ENCODE measurements at regions not wholly inside any gene's neighbourhood (a gene's known extent, or its start where the extent isn't known, plus 50 kb on each side); places are given as distances from the start of the nearest gene placed in this dataset.
A peak's percentile ranks its signal among the peaks of the same experiment; 100 is the strongest.
"Not testable (repeated sequence)": the region's sequence is repeated elsewhere in the genome, so short reads cannot be mapped to it uniquely, and the experiment has no call there.

DNA sequence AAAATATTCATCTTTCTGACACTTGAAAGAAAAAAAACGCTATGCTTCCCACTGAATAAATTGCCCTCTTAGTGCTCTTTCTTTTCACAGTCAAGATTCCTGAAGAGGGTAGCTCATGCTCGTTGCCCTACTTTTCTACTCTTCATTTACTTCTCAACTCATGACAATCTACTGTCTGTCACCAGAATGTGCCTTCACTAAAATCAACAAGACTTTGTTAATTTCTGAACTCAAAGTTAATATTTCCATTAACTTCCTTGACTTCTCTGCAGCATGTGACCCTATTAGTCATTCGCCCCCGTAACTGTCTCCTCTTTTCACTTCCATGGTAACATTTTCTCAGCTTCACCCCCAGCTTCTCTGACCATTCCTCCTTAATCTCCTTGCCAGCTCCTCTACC is 98.9 kb upstream of the MAPRE2 start:
- no peak for DNase-seq (ENCODE audit: low read depth)

DNA sequence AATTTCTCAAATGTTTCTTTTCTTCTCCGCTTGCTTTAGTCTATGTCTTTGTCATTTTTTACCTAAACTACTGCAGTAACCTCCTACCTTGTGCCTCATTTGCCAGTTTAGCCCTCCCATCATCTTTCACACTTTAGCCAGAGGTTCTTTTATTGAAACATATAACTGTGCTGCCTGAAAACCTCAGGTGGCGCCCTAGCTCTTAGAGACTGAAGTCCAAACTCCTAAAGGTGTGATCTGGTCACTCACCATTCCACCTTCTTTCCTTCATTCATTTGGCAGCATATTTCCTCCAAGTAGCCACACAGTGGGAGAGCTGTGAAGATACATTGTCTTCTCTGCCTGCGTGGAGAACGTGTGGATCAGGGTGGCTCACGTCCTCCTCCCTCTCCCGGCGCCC is 98.2 kb upstream of the MAPRE2 start:
- no peak for DNase-seq (ENCODE audit: low read depth)

DNA sequence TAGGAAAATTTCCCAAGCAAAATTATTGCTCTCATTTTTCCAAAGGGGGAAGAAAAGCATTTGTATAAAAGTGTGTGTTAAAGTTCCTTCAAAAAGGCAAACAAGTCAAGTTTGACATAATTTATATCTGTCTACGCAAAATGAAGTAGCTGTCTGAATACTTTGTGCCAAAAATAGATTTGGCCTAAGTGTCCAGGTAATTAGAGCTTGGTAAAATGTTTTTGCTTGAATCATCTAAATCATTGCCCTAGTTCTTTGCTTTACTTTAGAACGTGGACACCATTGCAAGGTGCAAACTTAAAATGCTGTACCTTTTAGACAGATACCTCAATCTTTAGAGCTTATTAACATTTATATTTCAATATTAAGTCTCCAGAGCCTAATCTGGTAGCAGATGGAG is 97.6 kb upstream of the MAPRE2 start:
- no peak for DNase-seq (ENCODE audit: low read depth)

DNA sequence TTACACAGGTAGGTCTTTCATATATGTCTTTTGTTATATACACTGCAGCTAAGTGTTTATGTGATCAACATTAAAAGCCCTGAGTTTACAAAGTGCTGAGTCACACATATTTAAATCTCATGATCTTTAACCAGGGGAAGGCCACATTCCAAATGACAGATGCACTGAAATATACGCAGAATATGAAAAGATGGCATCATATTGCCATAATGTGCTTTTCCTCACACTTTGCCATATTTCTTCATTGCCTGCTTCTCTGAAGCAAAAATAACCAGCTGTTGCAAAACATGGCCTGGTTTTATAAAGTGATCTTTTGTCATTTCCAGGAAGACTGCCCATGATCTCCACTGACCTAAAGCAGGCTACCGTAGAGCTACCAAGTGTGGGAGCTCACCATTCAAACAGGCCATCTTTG is 93.5 kb upstream of the MAPRE2 start:
- peak; percentile 25 for DNase-seq (ENCODE audit: low read depth)

DNA sequence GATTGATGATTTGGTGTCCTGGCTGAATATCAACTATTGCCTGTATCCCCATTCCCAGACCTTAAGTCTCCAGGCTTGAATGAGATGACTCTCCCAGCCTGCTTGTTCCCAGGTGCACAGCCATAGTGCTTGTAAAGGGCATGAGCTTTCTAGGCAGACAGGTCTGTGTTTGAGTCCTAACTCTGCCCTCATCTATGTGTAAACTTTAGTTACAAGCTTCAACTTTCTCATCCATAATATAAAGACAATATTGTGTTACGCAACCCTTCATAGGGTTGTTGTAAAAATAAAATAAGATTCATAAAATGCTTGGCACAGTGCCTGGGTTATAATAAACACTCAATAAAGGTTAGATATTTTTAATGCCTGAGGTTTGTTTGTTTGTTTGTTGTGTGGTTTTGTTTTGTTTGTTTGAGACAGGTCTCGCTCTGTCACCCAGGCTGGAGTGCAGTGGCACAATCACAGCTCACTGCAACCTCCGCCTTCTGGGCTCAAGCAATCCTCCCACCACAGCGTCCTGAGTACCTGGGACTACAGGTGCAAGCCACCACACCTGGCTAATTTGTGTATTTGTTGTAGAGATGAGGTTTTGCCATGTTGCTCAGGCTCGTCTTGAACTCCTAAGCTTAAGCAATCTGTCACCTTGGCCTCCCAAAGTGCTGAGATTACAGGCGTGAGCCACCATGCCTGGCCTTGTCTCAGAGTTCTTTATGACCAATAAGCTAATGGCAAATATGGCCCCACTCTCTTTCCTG is 89.4 kb upstream of the MAPRE2 start:
- no peak for DNase-seq (ENCODE audit: low read depth)

DNA sequence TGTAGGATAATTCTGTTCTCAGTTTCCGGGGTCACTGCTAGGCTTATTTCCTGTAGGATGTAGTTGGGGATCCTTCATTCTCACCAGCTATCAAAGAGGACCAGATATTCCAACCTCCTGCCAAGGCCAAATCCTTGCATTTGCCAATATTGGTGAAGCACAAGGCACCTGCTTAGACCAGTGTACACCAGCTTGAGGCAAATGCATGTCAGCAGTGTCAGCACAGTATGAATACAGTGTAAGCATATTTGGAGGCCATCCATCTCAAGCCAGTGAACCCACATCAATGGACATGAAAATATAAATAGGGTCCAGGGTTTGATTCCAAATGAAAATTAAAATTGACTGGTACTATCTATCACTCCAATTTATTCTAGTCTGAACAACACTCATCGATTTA is 88.0 kb upstream of the MAPRE2 start:
- no peak for DNase-seq (ENCODE audit: low read depth)

DNA sequence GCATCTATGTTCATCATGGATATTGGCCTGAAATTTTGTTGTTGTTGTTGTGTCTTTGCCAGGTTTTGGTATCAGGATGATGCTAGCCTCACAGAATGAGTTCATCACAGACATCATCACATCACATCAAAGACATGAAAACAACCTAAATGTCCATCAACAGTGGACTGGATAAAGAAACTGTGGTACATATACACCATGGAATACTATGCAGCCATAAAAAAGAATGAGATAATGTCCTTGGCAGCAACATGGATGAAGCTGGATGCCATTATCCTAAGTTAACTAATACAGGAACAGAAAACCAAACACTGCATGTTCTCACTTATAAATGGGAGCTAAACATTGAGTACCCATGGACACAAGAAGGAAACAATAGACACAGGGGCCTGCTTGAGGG is 85.7 kb upstream of the MAPRE2 start:
- not testable (repeated sequence) for DNase-seq (ENCODE audit: low read depth)

DNA sequence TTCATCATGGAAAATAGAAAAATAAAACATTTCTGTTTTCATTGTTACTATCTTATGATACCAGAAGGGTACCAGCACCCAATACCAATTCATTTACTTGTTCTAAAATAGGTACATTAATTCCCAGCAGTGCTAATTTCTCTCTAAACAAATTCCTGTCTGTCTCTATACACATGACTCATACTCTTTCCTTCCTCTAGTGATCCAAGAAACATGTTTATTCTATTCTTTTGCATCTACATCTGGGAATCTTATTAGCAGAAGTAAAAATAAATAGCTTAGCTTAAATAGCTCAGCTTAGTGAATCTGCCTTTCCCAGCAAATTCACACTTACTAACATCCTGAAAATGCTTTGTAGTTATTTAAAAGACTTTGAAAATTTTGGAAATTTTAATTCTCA is 84.5 kb upstream of the MAPRE2 start:
- peak; percentile 31 for DNase-seq (ENCODE audit: low read depth)

DNA sequence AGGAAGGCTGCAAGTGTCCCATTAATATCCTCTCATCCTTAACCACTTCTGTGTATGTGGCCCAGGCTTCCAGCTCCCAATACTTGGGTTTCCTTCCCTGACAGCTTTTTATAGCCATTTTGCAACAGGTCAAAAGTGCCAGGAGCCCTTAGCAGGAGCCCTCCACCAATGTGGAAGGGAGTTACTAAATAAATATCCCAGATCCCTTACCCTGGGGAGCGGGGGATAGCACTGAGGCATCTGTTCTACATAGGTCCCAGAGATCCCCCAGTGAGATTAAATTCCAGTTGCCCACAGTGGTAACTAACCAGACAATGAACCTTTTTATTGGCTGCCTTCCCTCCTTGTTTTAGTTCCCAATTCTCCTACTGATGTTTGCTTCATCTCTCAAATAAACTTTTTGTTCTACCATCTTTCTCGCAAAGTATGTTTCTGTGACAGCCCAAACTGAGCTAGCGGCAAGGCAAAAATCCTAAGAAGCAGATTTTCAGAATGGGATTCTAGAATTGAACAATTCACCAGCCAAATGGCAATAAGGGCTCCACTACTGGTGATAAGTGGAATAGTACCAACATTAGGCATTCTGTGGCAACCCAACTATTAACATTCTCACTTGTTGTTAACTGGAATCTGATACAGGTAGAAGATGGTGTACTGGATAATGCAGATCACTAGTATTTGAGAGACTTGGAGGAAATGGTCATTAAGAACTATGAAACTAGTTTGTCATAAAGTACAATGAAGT is 83.9 kb upstream of the MAPRE2 start:
- DNase-seq (ENCODE audit: low read depth) = peak; percentile 41

DNA sequence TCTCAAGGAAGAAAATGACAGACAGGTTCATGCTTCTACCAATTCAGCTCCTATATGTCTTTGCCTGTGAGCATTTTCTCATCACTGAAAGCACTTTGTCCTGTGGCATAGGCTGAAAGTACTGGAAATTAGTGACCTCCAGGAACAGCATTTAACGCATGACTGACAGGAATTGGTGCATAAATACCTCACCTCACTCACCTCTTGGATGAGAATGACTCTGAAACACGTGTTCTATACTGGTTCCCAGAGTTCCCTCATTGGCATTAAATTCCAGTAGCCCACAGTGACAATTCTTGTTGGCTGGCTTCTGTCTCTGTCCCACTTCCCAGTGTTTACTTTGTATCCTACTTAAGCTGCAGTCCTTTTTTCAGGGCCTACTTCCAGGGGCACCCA is 83.4 kb upstream of the MAPRE2 start:
- DNase-seq (ENCODE audit: low read depth) = no peak

DNA sequence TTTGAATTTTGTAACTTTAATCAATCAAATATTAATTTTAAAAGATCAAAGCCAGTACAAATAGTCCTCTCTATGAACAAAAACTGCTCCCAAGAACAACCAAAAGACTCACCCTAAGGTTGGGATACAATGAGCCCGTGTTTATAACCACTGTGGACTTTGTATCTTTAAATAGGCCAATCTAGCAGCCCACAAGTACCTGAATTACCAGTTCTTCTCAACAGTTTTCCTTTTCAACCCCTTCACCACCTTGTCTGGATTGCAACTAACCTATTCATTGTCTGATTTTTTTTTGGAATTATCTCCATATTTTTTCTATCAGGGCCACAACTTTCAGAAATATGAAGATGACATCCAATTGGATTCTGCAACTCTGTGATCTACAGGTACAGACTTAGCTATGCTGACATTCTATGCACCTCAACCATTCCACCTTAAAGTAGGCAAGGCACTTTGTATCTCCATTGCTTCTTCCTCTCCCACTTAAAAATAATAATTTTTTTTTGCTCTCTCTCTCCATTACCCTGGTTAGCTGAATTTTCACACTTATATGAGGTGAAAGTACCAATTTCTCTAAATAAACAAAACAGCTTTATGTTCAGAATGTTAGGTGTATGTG is 81.9 kb upstream of the MAPRE2 start:
- no peak for DNase-seq (ENCODE audit: low read depth)

DNA sequence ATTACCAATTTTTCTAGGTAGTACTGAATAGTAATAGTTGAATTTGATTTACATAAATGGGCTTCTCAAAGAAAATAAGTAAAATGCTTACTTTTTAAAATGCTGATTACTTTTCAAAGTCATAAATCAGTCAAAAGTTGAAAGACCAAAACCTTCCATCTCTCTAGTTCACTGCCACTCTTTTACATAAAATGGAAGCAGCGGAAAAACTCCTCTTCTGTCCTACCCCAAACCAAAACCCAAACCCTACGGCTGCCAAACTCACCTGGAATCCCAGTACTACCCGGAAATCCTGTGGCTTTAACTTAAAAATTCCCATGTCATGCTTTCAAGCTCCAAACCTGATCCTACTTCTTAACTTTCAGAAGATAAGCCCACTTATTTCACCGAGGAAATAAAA is 81.2 kb upstream of the MAPRE2 start:
- DNase-seq (ENCODE audit: low read depth) = no peak

DNA sequence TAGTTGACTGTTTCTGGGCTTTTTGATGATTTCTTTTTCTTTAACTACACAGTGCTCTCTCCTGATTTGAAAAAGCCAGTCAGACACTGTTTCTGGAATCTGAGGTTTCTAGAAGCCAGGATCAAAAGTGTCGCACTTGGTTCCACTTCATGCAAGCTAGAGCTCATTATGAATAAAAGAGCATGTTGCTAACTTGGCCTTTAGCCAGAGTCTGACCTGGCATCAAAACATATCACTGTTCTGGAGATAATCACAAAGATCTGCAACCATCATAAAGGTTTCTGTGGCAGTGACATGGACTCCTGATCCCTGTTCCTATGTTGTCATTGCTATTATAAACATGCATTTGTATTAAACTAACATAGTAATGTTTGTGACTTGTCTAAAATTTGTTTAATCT is 76.1 kb upstream of the MAPRE2 start:
- DNase-seq (ENCODE audit: low read depth) = no peak

DNA sequence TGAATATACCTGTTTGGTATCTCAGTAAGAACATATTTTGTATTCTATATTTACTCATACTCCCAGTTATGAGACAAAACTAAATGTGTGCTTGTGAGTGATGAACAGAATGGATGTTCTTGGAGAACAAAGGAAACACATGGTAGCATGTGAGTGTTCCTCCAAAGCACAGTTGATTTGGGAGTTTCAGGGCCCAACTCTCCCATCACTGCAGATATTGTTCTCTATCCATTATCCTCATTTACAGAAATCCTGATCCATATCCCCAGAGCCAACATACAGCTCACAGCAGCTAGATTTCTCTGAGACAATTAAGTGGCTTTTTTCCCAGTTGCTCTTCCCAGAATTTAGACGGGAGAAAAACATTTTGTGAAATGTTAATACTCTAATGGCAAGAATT is 75.6 kb upstream of the MAPRE2 start:
- DNase-seq (ENCODE audit: low read depth) = no peak

DNA sequence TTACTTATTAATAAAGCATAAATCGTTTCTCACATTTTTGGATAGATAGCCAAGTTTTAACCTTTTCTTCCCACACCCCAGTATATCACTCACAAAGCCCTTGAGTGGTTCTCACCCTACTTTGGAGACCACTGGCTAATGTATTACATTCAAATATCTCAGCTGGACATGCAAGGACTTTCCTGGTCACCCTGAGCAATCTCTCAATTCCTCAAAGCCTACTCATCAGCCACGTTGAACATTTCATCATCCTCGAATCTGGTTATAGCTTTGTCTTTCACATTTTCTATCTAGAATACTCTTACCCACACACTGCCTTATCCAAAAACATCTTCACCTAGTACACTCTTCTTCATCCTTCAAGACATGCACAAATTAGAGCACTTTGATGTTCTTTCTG is 71.1 kb upstream of the MAPRE2 start:
- peak; percentile 6 for DNase-seq (ENCODE audit: low read depth)

DNA sequence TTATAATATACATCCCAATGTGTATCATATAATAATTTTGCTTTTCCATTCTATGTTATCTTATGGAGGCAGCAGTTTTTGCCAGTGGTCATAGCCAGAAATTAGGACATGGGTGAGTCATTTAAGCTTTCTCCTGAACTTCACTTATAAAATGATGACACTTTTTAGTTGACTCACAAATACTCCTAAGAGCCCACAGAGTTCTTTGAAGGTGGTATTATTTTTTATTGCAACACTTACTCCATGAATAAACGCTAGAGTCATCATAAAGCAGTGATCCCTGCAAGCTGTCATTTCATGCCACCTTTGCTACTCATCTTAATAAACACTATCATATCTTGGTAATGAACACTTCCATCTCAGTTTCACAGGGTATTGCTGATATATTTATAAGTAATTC is 69.9 kb upstream of the MAPRE2 start:
- peak; percentile 17 for DNase-seq (ENCODE audit: low read depth)

DNA sequence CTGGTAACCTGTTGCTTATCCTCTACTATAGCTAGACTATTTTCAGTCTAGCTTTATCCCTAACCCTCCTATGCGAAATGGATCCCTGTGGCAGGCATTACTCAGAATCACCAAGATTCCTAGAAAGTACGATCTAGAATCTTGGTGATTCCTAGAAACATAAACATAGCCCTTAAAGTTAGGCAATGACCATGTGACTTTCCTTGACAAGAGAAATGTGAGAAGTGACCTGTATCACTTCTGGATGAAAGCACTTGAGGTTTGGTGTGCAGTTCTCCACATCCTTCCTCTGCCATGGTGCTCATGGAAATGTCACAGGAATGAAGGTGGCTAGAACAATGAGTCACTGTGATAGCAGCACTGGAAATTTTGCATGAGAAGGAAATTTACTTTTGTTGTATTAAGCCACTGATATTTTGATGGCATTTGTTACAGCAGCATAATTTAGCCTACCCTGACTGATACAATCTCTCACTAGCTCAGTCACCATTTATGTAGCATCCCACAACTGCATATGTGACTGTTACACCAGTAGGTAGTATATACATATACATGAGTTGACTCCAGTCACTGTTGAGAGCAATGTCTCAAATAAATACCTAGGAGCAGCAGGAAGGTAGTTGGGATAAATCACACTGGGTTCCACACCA is 68.3 kb upstream of the MAPRE2 start:
- no peak for DNase-seq (ENCODE audit: low read depth)

DNA sequence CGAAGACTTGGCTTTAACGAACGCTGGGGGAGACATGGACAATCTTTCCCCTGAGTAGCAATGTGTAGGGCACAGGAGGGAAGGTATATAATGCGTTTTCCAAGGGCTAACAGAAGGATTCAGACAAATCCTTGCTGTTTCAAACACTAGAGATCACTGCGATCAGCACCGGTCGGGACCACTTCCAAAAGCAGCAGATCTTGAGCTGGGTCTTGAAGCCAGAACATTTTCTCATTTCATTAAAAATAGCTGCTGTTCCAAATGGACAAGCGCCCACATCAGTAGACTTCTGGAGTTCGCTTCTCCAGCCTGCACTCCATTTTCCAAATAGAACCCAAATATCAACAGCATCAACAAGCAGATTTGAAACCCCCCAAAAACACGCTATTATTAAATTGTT is 65.1 kb upstream of the MAPRE2 start:
- DNase-seq (ENCODE audit: low read depth) = no peak

DNA sequence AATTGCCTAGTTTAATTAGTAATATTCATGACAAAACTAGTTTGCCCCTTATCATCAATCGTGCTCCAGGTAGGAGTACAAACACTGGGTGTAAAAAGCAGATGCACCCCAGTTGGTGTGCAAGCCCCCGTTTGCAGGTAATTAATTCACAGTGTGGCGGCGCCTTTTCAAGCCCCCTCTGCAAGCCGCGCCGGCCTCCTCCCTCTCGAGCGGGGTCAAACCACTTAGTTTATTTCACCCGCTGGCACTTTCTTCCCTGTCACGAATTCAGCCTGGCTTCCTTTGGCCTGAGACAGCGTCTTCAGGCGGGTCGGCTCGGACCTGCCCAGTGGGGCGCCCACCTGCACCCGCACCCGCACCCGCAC is 64.7 kb upstream of the MAPRE2 start:
- DNase-seq (ENCODE audit: low read depth) = no peak

DNA sequence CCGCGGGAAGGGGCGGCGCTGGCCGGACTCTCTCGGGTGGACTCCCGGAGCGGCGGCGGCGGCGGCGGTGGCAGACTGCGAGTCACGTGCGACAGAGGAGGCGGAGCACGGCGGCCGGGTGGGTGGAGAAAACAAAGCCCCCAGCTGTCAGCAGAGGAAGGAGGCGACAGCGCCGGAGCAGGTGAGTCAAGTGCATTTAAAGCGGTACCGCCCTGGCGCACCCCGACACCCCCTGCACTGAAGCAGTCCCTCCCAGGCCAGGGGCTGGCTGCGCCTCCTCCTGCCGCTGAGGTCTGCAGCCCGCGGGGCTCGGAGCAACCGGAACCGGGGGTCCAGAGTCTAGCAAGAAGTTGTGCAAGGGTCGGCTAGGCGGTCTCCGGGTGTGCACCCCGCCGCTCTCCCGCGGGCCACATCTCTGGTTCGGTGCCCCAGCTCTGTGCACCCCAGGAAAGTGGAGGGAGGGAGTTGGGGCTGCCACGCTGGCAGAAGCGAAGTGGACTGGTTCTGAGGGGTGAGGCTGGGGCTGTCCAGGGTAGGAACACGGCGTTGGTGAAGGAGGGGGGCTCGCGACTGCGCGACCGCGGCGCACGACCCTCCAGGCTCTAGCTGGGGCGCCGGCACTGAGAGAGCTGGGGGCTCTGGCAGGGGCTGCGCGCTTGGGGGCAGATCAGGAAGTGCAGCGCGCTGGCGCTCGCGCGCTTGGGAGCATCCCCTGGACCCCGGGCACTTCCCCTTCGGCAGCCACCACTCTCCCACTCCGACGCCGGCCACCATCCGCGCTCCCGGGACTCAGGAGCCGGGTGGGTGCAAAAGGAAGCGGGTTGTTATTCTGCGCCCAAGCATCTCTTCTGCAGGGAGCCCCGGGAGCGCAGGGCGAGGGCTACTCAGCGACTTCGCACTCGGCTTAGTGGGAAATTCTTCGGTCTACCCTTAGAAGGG is 64.0 kb upstream of the MAPRE2 start:
- DNase-seq (ENCODE audit: low read depth) = peak; percentile 30

DNA sequence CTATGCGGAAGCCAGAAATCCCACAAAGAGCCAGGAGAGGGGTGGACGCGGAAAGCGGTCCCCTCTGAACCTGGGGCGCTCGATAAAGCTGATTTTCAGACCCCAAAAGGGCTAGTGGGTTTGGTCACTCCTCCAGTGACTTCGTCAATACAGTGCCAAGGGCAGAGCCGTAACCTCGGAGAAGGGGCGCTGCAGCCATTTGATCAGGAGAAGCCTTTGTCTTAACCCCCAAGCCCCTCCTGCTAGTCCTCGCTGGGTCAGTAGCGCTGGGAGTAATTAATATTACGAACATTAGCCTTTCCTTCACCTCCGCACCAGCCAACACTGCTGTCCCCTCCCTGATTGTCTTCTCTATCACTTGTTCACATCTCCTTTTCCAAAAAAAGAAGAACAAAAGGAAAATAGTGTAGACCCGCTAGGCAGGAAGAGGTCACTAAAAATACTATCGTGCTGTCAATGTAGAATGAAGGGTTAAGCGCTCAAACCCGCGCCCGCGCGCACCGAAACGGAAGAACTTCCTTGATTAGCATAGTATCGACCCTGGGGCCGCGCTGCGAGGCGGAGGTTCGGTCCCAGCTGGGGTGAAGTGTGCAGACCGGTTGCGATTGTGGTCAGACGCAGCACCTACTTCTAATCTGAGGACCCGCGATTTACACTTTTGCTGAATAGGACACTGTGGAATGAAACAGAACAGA is 63.2 kb upstream of the MAPRE2 start:
- DNase-seq (ENCODE audit: low read depth) = peak; percentile 1

All from EH (cell line).